BJ (cell line): ENCODE measurements at regions not wholly inside any gene's neighbourhood (a gene's known extent, or its start where the extent isn't known, plus 50 kb on each side); places are given as distances from the start of the nearest gene placed in this dataset.
"Not testable (repeated sequence)": the region's sequence is repeated elsewhere in the genome, so short reads cannot be mapped to it uniquely, and the experiment has no call there.

Experiments
- CTCF ChIA-PET: fragments of 350-600 bp; formaldehyde crosslinking; extraction: SDS; loops from one replicate; lab custom pipeline; 2021; ENCODE audit warnings: antibody characterized with exemption, inconsistent platforms; lab: Yijun Ruan, JAX
- POLR2A ChIA-PET: fragments of 300-600 bp; sonication (Branson Sonifier 250); formaldehyde crosslinking; extraction: SDS; loops from one replicate; lab custom pipeline; 2021; ENCODE audit warnings: antibody characterized with exemption; lab: Charles Lee
- DNase-seq: peaks from one replicate; pipeline ENCODE4 v3.0.0-alpha.2; 2011; ENCODE audit warnings: low read depth
- H3K27me3 ChIP-seq: 2 replicates; pipeline ENCODE4 v1.6.0; 2011; ENCODE audit warnings: low read length; ENCODE audit not compliant: control insufficient read depth, insufficient read depth
- H3K36me3 ChIP-seq: 2 replicates; pipeline ENCODE4 v1.5.1; 2011; ENCODE audit warnings: low read length; ENCODE audit not compliant: control insufficient read depth, insufficient read depth
- H3K4me3 ChIP-seq: 2 replicates; pipeline ENCODE4 v1.5.1; 2011; ENCODE audit warnings: low read depth, mild to moderate bottlenecking, control low read depth, low read length
- CTCF ChIP-seq: IDR thresholded peaks from 2 replicates; pipeline ENCODE4 v1.5.1; 2011; ENCODE audit warnings: low read depth, mild to moderate bottlenecking, control low read depth, inconsistent platforms, low read length, moderate library complexity; ENCODE audit not compliant: insufficient read depth

- Histone ChIP-seq H3K27me3 (no peaks in the 10 kb centered on the region), H3K4me3 (no peak overlapping the region), H3K36me3 (no peaks in the 10 kb centered on the region)
- no peak for TF ChIP-seq CTCF
- ChIA-PET POLR2A (no interaction called here), CTCF (no interaction called here)
- DNase-seq: no peak
Measured at GRCh38 chr3:75248974-75249373, 415.2 kb upstream of the FRG2C start.

- no peak for DNase-seq
- no peak overlapping the region for H3K4me3 ChIP-seq
- no peak for TF ChIP-seq CTCF
- ChIA-PET CTCF (interaction anchor here (0.9 to 1.1 kb wide), 2 partner anchors 63 to 174 kb away, joined by 3 to 4 read pairs; no protein-coding TSS in a partner anchor), POLR2A (no interaction called here)
- no peaks in the 10 kb centered on the region for H3K36me3 ChIP-seq
- H3K27me3 ChIP-seq: no peaks in the 10 kb centered on the region
Measured at GRCh38 chr3:75254685-75255084, 409.4 kb upstream of the FRG2C start.

GRCh38 chr3:75258825-75259683 lies 405.1 kb upstream of the FRG2C start:
- CTCF ChIA-PET: interaction anchor here (1.2 to 2.9 kb wide), 6 partner anchors 10 to 384 kb away, joined by 4 to 16 read pairs (median 6); no protein-coding TSS in a partner anchor

GRCh38 chr3:75260975-75261374 lies 403.2 kb upstream of the FRG2C start:
- H3K27me3 ChIP-seq, H3K4me3 ChIP-seq, H3K36me3 ChIP-seq, DNase-seq, POLR2A ChIA-PET: not testable (repeated sequence)
- CTCF ChIA-PET: interaction anchor here (0.6 to 1.5 kb wide), 2 partner anchors 158 to 169 kb away, joined by 4 to 6 read pairs; no protein-coding TSS in a partner anchor

More at GRCh38 chr3:75258825-75259683, 405.1 kb upstream of the FRG2C start:
- DNase-seq, H3K36me3 ChIP-seq, POLR2A ChIA-PET, H3K27me3 ChIP-seq, H3K4me3 ChIP-seq: not testable (repeated sequence)
- TF ChIP-seq CTCF: peak; percentile 32; the same call in 1 of the 2 replicates

- no peaks in the 10 kb centered on the region; the same call in 1 of the 2 replicates for H3K27me3 ChIP-seq
- POLR2A ChIA-PET: no interaction called here
- H3K4me3 ChIP-seq: no peak overlapping the region
- CTCF ChIA-PET: interaction anchor here (0.5 to 1.1 kb wide), 2 partner anchors 167 to 250 kb away, joined by 3 read pairs; no protein-coding TSS in a partner anchor
- H3K36me3 ChIP-seq: no peaks in the 10 kb centered on the region
- DNase-seq: no peak
- TF ChIP-seq CTCF: no peak
Measured at GRCh38 chr3:75262661-75263060, 401.5 kb upstream of the FRG2C start.
